ENCODE measurements at regions not wholly inside any gene's neighbourhood (a gene's known extent, or its start where the extent isn't known, plus 50 kb on each side); places are given as distances from the start of the nearest gene placed in this dataset.
A peak's percentile ranks its signal among the peaks of the same experiment; 100 is the strongest.

DNA sequence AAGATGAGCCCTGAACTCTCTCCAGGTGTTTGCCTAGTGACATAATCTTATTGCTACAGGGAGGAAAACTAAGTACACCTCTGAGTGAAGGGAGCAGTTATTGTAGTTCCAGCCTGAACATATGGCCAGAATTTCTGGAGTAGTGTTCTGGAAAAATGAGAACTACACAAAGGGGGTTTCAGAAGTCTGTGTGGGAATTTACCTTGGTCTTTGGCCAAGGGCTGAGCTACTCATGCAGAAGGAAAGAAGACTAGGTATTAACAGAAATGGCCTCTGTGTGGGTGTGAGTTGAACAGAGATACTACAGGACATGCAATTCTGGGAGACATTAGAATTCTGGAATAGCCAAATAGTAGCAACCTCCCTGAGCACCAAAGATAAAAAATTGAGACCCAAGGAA is 1009.7 kb upstream of the GJE1 start:
- in situ Hi-C loops (cut with HindIII; ENCODE audit: low sequenced_read_pairs) = no loop called here

DNA sequence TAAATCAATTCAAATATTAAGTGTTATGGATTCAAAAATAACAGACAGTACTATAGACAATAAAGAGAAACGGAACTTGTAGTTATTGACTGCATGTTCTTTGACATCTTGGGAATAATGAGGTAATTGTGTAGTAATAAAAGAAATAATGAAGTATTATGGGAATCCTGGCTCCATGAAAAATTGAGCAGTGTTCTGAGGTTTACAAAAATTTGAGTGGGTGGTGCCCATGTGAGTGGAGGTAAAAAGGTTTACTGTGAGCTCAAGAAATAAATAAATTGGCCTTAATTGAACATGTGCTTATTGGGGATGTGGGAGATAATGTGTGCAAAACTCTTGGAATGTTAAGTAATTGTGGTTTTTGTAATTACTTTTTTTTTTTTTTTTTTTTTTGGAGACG is 1013.7 kb upstream of the GJE1 start:
- H3K4me3 ChIP-seq (ENCODE audit: low read depth, low read length) = no peak overlapping the region
- DNase-seq (ENCODE audit: low read depth) = no peak
- in situ Hi-C loops (cut with HindIII; ENCODE audit: low sequenced_read_pairs) = no loop called here
- TF ChIP-seq, protein P1, sequence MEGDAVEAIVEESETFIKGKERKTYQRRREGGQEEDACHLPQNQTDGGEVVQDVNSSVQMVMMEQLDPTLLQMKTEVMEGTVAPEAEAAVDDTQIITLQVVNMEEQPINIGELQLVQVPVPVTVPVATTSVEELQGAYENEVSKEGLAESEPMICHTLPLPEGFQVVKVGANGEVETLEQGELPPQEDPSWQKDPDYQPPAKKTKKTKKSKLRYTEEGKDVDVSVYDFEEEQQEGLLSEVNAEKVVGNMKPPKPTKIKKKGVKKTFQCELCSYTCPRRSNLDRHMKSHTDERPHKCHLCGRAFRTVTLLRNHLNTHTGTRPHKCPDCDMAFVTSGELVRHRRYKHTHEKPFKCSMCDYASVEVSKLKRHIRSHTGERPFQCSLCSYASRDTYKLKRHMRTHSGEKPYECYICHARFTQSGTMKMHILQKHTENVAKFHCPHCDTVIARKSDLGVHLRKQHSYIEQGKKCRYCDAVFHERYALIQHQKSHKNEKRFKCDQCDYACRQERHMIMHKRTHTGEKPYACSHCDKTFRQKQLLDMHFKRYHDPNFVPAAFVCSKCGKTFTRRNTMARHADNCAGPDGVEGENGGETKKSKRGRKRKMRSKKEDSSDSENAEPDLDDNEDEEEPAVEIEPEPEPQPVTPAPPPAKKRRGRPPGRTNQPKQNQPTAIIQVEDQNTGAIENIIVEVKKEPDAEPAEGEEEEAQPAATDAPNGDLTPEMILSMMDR (IDR thresholded peaks at IDR 0.05; ENCODE audit: low read depth, low read length, missing control alignments) = no peak

More for the DNA sequence above, 1009.7 kb upstream of the GJE1 start:
- no peak for DNase-seq (ENCODE audit: low read depth)
- H3K4me3 ChIP-seq (ENCODE audit: low read depth, low read length) = no peak overlapping the region
- TF ChIP-seq, protein P1 (IDR thresholded peaks at IDR 0.05; ENCODE audit: low read depth, low read length, missing control alignments) = no peak

DNA sequence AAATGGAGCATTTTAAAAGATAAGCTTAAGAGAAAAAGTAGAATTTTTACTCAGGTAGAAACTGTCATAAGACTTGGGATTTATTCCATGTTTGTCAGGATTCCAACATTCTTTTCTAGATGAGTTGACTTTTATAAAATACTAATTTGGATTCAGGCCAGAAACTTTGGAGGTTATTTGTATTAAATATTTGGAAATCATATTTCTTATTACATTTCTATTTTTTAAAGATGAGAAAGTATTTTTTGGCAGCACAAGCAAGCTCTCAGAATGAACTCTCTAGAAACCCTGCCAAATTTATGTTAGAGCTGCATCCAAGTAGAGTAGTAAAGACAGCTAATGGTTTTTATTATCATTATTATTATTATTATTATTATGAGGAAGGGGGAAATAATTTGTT is 1014.9 kb upstream of the GJE1 start:
- DNase-seq (ENCODE audit: low read depth) = no peak
- in situ Hi-C loops (cut with HindIII; ENCODE audit: low sequenced_read_pairs) = no loop called here

DNA sequence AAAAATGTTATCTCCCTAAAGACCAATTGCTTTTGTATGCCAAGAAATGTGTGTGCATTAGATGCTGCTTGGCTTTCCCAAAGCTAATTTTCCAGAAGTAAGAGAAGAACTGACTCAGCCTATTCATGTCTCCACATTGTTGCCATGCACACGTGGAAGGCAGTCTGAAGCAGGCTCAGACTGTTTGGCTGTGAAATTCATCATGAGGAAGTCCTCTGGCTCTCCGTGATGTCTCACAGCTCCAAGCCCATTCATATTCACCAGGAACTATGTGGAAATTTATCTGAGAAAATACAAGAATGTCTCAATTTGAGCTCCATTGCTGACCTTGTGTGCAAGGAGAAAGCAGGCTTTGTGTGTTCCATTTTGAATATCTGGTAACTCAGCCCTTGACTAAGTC is 1022.2 kb upstream of the GJE1 start:
- TF ChIP-seq, protein P1 (IDR thresholded peaks at IDR 0.05; ENCODE audit: low read depth, low read length, missing control alignments) = no peak
- no peak for DNase-seq (ENCODE audit: low read depth)
- no peak overlapping the region for H3K4me3 ChIP-seq (ENCODE audit: low read depth, low read length)
- in situ Hi-C loops (cut with HindIII; ENCODE audit: low sequenced_read_pairs) = no loop called here

More for the DNA sequence above, 1014.9 kb upstream of the GJE1 start:
- TF ChIP-seq, protein P1 (IDR thresholded peaks at IDR 0.05; ENCODE audit: low read depth, low read length, missing control alignments) = no peak
- H3K4me3 ChIP-seq (ENCODE audit: low read depth, low read length) = no peak overlapping the region

- no peak for DNase-seq (ENCODE audit: low read depth)
- TF ChIP-seq, protein P1 (IDR thresholded peaks at IDR 0.05; ENCODE audit: low read depth, low read length, missing control alignments) = no peak
- no peak overlapping the region for H3K4me3 ChIP-seq (ENCODE audit: low read depth, low read length)
- in situ Hi-C loops (cut with HindIII; ENCODE audit: low sequenced_read_pairs) = no loop called here
Observed at GRCh38 chr6:141107591-141108160, 1025.0 kb upstream of the GJE1 start.

DNA sequence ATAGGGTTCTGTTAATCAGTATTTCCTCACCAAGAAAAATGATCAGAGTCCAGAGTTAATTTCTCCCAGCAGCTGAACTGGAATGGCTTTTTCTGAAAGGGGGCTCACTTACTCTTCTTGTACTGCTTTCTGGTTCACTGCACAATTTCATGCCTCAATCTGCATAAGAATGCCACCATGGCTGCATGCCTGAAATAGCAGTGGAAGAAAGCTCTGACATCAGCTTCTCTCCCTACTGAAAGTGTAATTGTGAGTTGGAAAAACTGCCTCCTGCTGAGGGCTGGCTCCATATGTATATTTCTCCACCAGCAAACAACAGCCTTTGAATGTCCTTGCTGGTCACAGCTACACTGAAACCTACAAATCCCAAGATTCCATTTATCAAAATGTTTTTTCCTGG is 1027.2 kb upstream of the GJE1 start:
- H3K4me3 ChIP-seq (ENCODE audit: low read depth, low read length) = no peak overlapping the region
- peak; percentile 100 for DNase-seq (ENCODE audit: low read depth)
- in situ Hi-C loops (cut with HindIII; ENCODE audit: low sequenced_read_pairs) = no loop called here
- TF ChIP-seq, protein P1 (IDR thresholded peaks at IDR 0.05; ENCODE audit: low read depth, low read length, missing control alignments) = no peak
